ENCODE measurements at regions not wholly inside any gene's neighbourhood (a gene's known extent, or its start where the extent isn't known, plus 50 kb on each side); places are given as distances from the start of the nearest gene placed in this dataset.

GRCh38 chrX:66915893-66916292 is 277.0 kb upstream of the EDA2R start:
- H3K9me3 ChIP-seq (ENCODE audit: control insufficient read depth in 1 of 2, low read length in 2 of 2): no peaks in the 10 kb centered on the region
- H3K27me3 ChIP-seq (ENCODE audit: control insufficient read depth in 1 of 2, insufficient read depth in 2 of 2, low read length in 2 of 2): no peaks in the 10 kb centered on the region
- no peaks in the 10 kb centered on the region for H3K4me1 ChIP-seq (ENCODE audit: control insufficient read depth in 1 of 2, insufficient read depth in 2 of 2, low read length in 2 of 2)
- H3K4me3 ChIP-seq (ENCODE audit: low read depth in 1 of 2, low read length in 2 of 2): no peak overlapping the region
- no peaks in the 10 kb centered on the region for H3K36me3 ChIP-seq (ENCODE audit: control insufficient read depth in 1 of 2, insufficient read depth in 2 of 2, low read length in 2 of 2)
- no peak overlapping the region for H3K27ac ChIP-seq (ENCODE audit: low read depth, low read length)
- no peak overlapping the region for H3K9ac ChIP-seq (ENCODE audit: low read depth in 1 of 2, low read length in 2 of 2)

GRCh38 chrX:66914080-66914479 is 275.2 kb upstream of the EDA2R start:
- no peaks in the 10 kb centered on the region for H3K9me3 ChIP-seq (ENCODE audit: control insufficient read depth in 1 of 2, low read length in 2 of 2)
- no peak overlapping the region for H3K4me3 ChIP-seq (ENCODE audit: low read depth in 1 of 2, low read length in 2 of 2)
- no peak overlapping the region for H3K9ac ChIP-seq (ENCODE audit: low read depth in 1 of 2, low read length in 2 of 2)
- H3K4me1 ChIP-seq (ENCODE audit: control insufficient read depth in 1 of 2, insufficient read depth in 2 of 2, low read length in 2 of 2): no peaks in the 10 kb centered on the region
- no peak overlapping the region for H3K27ac ChIP-seq (ENCODE audit: low read depth, low read length)
- H3K36me3 ChIP-seq (ENCODE audit: control insufficient read depth in 1 of 2, insufficient read depth in 2 of 2, low read length in 2 of 2): no peaks in the 10 kb centered on the region
- H3K27me3 ChIP-seq (ENCODE audit: control insufficient read depth in 1 of 2, insufficient read depth in 2 of 2, low read length in 2 of 2): no peaks in the 10 kb centered on the region

GRCh38 chrX:66912417-66912816 is 273.5 kb upstream of the EDA2R start:
- no peak overlapping the region for H3K27ac ChIP-seq (ENCODE audit: low read depth, low read length)
- no peaks in the 10 kb centered on the region for H3K27me3 ChIP-seq (ENCODE audit: control insufficient read depth in 1 of 2, insufficient read depth in 2 of 2, low read length in 2 of 2)
- no peaks in the 10 kb centered on the region for H3K9me3 ChIP-seq (ENCODE audit: control insufficient read depth in 1 of 2, low read length in 2 of 2)
- H3K9ac ChIP-seq (ENCODE audit: low read depth in 1 of 2, low read length in 2 of 2): no peak overlapping the region
- H3K4me3 ChIP-seq (ENCODE audit: low read depth in 1 of 2, low read length in 2 of 2): no peak overlapping the region
- H3K36me3 ChIP-seq (ENCODE audit: control insufficient read depth in 1 of 2, insufficient read depth in 2 of 2, low read length in 2 of 2): no peaks in the 10 kb centered on the region
- H3K4me1 ChIP-seq (ENCODE audit: control insufficient read depth in 1 of 2, insufficient read depth in 2 of 2, low read length in 2 of 2): no peaks in the 10 kb centered on the region

- no peak overlapping the region for H3K27ac ChIP-seq (ENCODE audit: low read depth, low read length)
- no peaks in the 10 kb centered on the region for H3K4me1 ChIP-seq (ENCODE audit: control insufficient read depth in 1 of 2, insufficient read depth in 2 of 2, low read length in 2 of 2)
- H3K4me3 ChIP-seq (ENCODE audit: low read depth in 1 of 2, low read length in 2 of 2): no peak overlapping the region
- no peaks in the 10 kb centered on the region for H3K27me3 ChIP-seq (ENCODE audit: control insufficient read depth in 1 of 2, insufficient read depth in 2 of 2, low read length in 2 of 2)
- no peak overlapping the region for H3K9ac ChIP-seq (ENCODE audit: low read depth in 1 of 2, low read length in 2 of 2)
- no peaks in the 10 kb centered on the region for H3K9me3 ChIP-seq (ENCODE audit: control insufficient read depth in 1 of 2, low read length in 2 of 2)
- no peaks in the 10 kb centered on the region for H3K36me3 ChIP-seq (ENCODE audit: control insufficient read depth in 1 of 2, insufficient read depth in 2 of 2, low read length in 2 of 2)
These were observed 263.2 kb upstream of the EDA2R start for GRCh38 chrX:66902081-66902480.

DNA sequence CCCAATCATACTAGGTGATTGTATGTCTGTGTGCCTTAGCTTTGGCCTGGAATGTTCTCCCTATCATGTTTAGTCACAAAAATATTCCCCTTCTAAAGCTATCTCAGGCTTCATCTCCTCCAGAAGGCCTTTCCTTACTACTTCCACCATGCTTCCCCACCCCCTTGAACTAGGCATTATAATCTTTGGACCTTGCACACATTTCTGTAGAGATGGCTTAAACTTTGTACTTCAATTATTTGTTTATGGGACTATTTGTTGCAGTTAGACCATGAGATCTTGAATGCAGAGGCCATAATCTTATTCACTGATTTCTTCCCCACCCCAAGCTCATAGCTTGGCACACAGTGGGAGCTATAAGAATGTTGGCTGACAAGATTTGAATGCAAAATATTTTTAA is 262.0 kb upstream of the EDA2R start:
- Histone ChIP-seq H3K27me3 (ENCODE audit: control insufficient read depth in 1 of 2, insufficient read depth in 2 of 2, low read length in 2 of 2) (no peaks in the 10 kb centered on the region), H3K9ac (ENCODE audit: low read depth in 1 of 2, low read length in 2 of 2) (no peak overlapping the region), H3K27ac (ENCODE audit: low read depth, low read length) (no peak overlapping the region), H3K4me3 (ENCODE audit: low read depth in 1 of 2, low read length in 2 of 2) (no peak overlapping the region), H3K36me3 (ENCODE audit: control insufficient read depth in 1 of 2, insufficient read depth in 2 of 2, low read length in 2 of 2) (no peaks in the 10 kb centered on the region), H3K4me1 (ENCODE audit: control insufficient read depth in 1 of 2, insufficient read depth in 2 of 2, low read length in 2 of 2) (no peaks in the 10 kb centered on the region), H3K9me3 (ENCODE audit: control insufficient read depth in 1 of 2, low read length in 2 of 2) (no peaks in the 10 kb centered on the region)

DNA sequence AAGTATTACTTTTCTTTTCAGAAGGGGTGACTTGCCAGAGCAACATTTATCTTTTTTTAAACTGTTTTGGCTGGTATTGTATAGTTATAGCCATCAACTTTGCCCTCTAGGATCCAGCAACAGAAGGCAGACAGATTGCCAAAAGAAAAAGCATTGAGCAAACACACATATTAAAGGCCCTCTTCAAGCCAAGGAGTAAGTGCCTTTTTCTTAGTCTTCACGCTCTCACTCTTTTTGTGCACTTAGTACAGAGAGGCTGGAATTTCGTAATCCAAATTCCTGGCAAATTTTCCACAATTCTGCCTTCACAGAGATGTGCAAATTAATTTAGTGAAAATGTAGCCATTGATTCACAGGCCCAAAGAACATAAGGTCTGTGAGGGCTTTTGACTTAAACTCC is 253.1 kb upstream of the EDA2R start:
- no peaks in the 10 kb centered on the region for H3K9me3 ChIP-seq (ENCODE audit: control insufficient read depth in 1 of 2, low read length in 2 of 2)
- H3K27me3 ChIP-seq (ENCODE audit: control insufficient read depth in 1 of 2, insufficient read depth in 2 of 2, low read length in 2 of 2): no peaks in the 10 kb centered on the region
- H3K4me3 ChIP-seq (ENCODE audit: low read depth in 1 of 2, low read length in 2 of 2): no peak overlapping the region
- H3K4me1 ChIP-seq (ENCODE audit: control insufficient read depth in 1 of 2, insufficient read depth in 2 of 2, low read length in 2 of 2): no peaks in the 10 kb centered on the region
- no peak overlapping the region for H3K27ac ChIP-seq (ENCODE audit: low read depth, low read length)
- H3K9ac ChIP-seq (ENCODE audit: low read depth in 1 of 2, low read length in 2 of 2): no peak overlapping the region
- H3K36me3 ChIP-seq (ENCODE audit: control insufficient read depth in 1 of 2, insufficient read depth in 2 of 2, low read length in 2 of 2): no peaks in the 10 kb centered on the region

- no peaks in the 10 kb centered on the region for H3K27me3 ChIP-seq (ENCODE audit: control insufficient read depth in 1 of 2, insufficient read depth in 2 of 2, low read length in 2 of 2)
- no peaks in the 10 kb centered on the region for H3K36me3 ChIP-seq (ENCODE audit: control insufficient read depth in 1 of 2, insufficient read depth in 2 of 2, low read length in 2 of 2)
- H3K9me3 ChIP-seq (ENCODE audit: control insufficient read depth in 1 of 2, low read length in 2 of 2): no peaks in the 10 kb centered on the region
- H3K4me1 ChIP-seq (ENCODE audit: control insufficient read depth in 1 of 2, insufficient read depth in 2 of 2, low read length in 2 of 2): no peaks in the 10 kb centered on the region
- no peak overlapping the region for H3K9ac ChIP-seq (ENCODE audit: low read depth in 1 of 2, low read length in 2 of 2)
- no peak overlapping the region for H3K27ac ChIP-seq (ENCODE audit: low read depth, low read length)
- no peak overlapping the region for H3K4me3 ChIP-seq (ENCODE audit: low read depth in 1 of 2, low read length in 2 of 2)
These were observed 250.5 kb upstream of the EDA2R start for GRCh38 chrX:66889418-66889817.

DNA sequence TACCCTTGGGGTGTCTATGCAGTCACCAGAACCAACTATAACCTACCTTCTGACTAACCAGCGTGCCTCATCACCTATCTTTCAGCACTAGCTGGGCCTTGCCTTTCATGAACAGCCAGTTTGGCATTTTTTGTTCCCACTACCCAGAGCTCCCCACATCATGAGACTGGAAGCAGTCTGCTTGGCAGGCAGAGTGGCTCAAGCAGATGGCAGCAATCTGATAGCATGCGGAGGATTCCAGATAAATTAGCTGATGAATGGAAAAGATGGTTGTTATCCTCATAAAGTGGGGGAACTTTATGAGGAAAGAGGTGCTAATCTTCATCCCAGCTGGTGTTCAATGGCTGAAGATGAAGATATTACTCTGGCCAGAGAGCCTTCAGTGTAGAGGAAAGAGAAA is 243.2 kb upstream of the EDA2R start:
- no peaks in the 10 kb centered on the region for H3K36me3 ChIP-seq (ENCODE audit: control insufficient read depth in 1 of 2, insufficient read depth in 2 of 2, low read length in 2 of 2)
- H3K4me1 ChIP-seq (ENCODE audit: control insufficient read depth in 1 of 2, insufficient read depth in 2 of 2, low read length in 2 of 2): no peaks in the 10 kb centered on the region
- no peak overlapping the region for H3K27ac ChIP-seq (ENCODE audit: low read depth, low read length)
- no peak overlapping the region for H3K9ac ChIP-seq (ENCODE audit: low read depth in 1 of 2, low read length in 2 of 2)
- H3K4me3 ChIP-seq (ENCODE audit: low read depth in 1 of 2, low read length in 2 of 2): no peak overlapping the region
- H3K9me3 ChIP-seq (ENCODE audit: control insufficient read depth in 1 of 2, low read length in 2 of 2): no peaks in the 10 kb centered on the region
- no peaks in the 10 kb centered on the region for H3K27me3 ChIP-seq (ENCODE audit: control insufficient read depth in 1 of 2, insufficient read depth in 2 of 2, low read length in 2 of 2)

DNA sequence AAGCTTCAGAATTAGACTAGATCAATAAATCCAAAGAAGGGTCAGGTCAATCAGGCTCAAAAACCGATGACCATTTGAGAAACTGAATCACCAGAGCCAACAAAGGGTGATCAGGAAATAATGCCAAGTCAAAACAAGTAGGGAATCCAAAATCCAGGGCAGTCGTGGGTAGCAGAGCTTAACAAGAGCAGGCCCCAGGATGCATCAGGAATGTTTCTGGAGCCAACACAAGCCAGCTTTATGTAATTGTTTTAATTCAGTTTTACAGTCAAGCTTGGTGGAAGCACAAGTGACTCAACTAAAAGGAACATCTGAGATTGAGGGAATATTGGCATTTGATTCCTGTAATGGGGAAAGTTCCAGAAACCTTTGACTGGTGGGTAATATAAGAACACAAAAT is 237.9 kb upstream of the EDA2R start:
- Histone ChIP-seq H3K9ac (ENCODE audit: low read depth in 1 of 2, low read length in 2 of 2) (no peak overlapping the region), H3K27ac (ENCODE audit: low read depth, low read length) (no peak overlapping the region), H3K27me3 (ENCODE audit: control insufficient read depth in 1 of 2, insufficient read depth in 2 of 2, low read length in 2 of 2) (no peaks in the 10 kb centered on the region), H3K36me3 (ENCODE audit: control insufficient read depth in 1 of 2, insufficient read depth in 2 of 2, low read length in 2 of 2) (no peaks in the 10 kb centered on the region), H3K4me3 (ENCODE audit: low read depth in 1 of 2, low read length in 2 of 2) (no peak overlapping the region), H3K9me3 (ENCODE audit: control insufficient read depth in 1 of 2, low read length in 2 of 2) (no peaks in the 10 kb centered on the region), H3K4me1 (ENCODE audit: control insufficient read depth in 1 of 2, insufficient read depth in 2 of 2, low read length in 2 of 2) (no peaks in the 10 kb centered on the region)

- no peaks in the 10 kb centered on the region for H3K27me3 ChIP-seq (ENCODE audit: control insufficient read depth in 1 of 2, insufficient read depth in 2 of 2, low read length in 2 of 2)
- H3K4me1 ChIP-seq (ENCODE audit: control insufficient read depth in 1 of 2, insufficient read depth in 2 of 2, low read length in 2 of 2): no peaks in the 10 kb centered on the region
- no peak overlapping the region for H3K27ac ChIP-seq (ENCODE audit: low read depth, low read length)
- H3K9me3 ChIP-seq (ENCODE audit: control insufficient read depth in 1 of 2, low read length in 2 of 2): no peaks in the 10 kb centered on the region
- no peak overlapping the region for H3K4me3 ChIP-seq (ENCODE audit: low read depth in 1 of 2, low read length in 2 of 2)
- no peaks in the 10 kb centered on the region for H3K36me3 ChIP-seq (ENCODE audit: control insufficient read depth in 1 of 2, insufficient read depth in 2 of 2, low read length in 2 of 2)
- no peak overlapping the region for H3K9ac ChIP-seq (ENCODE audit: low read depth in 1 of 2, low read length in 2 of 2)
These were observed 233.9 kb upstream of the EDA2R start for GRCh38 chrX:66872771-66873170.

DNA sequence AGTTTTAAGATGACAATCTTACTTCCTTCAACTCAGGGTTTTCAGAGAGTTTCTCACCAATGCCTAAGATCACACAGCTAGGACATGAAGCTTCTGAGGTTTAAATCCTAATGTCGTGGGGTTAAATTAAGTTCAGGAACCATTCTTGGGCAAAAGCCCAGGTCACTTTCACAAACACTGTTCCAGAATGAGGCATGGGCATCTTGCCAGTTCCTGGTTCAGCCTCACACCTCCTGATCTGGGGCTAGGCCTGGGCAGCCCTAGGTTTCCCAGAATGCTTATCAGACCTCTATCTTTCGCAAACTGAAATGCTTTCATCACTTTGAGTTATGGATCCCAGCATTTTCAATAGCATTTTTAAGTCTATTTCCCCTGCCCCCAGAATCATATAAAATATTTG is 224.8 kb upstream of the EDA2R start:
- no peaks in the 10 kb centered on the region for H3K27me3 ChIP-seq (ENCODE audit: control insufficient read depth in 1 of 2, insufficient read depth in 2 of 2, low read length in 2 of 2)
- no peaks in the 10 kb centered on the region for H3K36me3 ChIP-seq (ENCODE audit: control insufficient read depth in 1 of 2, insufficient read depth in 2 of 2, low read length in 2 of 2)
- no peak overlapping the region for H3K4me3 ChIP-seq (ENCODE audit: low read depth in 1 of 2, low read length in 2 of 2)
- H3K9ac ChIP-seq (ENCODE audit: low read depth in 1 of 2, low read length in 2 of 2): no peak overlapping the region
- no peaks in the 10 kb centered on the region for H3K4me1 ChIP-seq (ENCODE audit: control insufficient read depth in 1 of 2, insufficient read depth in 2 of 2, low read length in 2 of 2)
- no peaks in the 10 kb centered on the region for H3K9me3 ChIP-seq (ENCODE audit: control insufficient read depth in 1 of 2, low read length in 2 of 2)
- H3K27ac ChIP-seq (ENCODE audit: low read depth, low read length): no peak overlapping the region
